SK-N-SH (cell line): ENCODE measurements at regions not wholly inside any gene's neighbourhood (a gene's known extent, or its start where the extent isn't known, plus 50 kb on each side); places are given as distances from the start of the nearest gene placed in this dataset.

ENCODE experiments used
- CTCF ChIA-PET: fragments of 300-600, 350-600 bp; formaldehyde crosslinking; extraction: SDS; loops from one replicate; lab custom pipeline; 2021; lab: Yijun Ruan, JAX
- POLR2A ChIA-PET: fragments of 350-600 bp; sonication (Branson Sonifier 250); formaldehyde crosslinking; extraction: SDS; loops from one replicate; lab custom pipeline; 2020; ENCODE audit warnings: antibody characterized with exemption, inconsistent platforms; lab: Yijun Ruan, JAX
- DNase-seq: peaks from one replicate; pipeline ENCODE4 v3.0.0; 2012
- H2AFZ ChIP-seq: fragments of 200-600 bp; sonication (generic); 2 replicates; pipeline ENCODE4 v1.8.1; 2016; ENCODE audit warnings: antibody characterized with exemption, mild to moderate bottlenecking, low read depth
- H3F3A ChIP-seq: fragments of 200-600 bp; sonication (generic); replicated peaks from 2 replicates; pipeline ENCODE3; 2016; ENCODE audit warnings: antibody characterized with exemption, mild to moderate bottlenecking; ENCODE audit not compliant: insufficient read depth
- H3K27ac ChIP-seq, 2 experiments: fragments of 200-500 bp in 1 of 2; fragments of 200-600 bp in 1 of 2; sonication (Bioruptor generic) in 1 of 2; sonication (generic), shearing (Covaris generic) in 1 of 2; 2 replicates each; pipeline versions ENCODE4 v1.5.1 to v1.6.1; 2014 to 2016; ENCODE audit warnings: low read depth in 2 of 2, inconsistent platforms in 1 of 2, low read length in 1 of 2, mild to moderate bottlenecking in 1 of 2, mixed read lengths in 1 of 2
- H3K27me3 ChIP-seq: fragments of 200-600 bp; sonication (generic), shearing (Covaris generic); 2 replicates; pipeline ENCODE4 v1.6.1; 2016; ENCODE audit warnings: mixed run types; ENCODE audit not compliant: insufficient read depth
- H3K36me3 ChIP-seq, 2 experiments: fragments of 200-500 bp in 1 of 2; fragments of 200-600 bp in 1 of 2; sonication (Bioruptor generic) in 1 of 2; sonication (generic) in 1 of 2; replicated peaks in 1 of 2; 2 replicates each; pipeline versions ENCODE3 to v1.5.1; 2014 to 2016; ENCODE audit warnings: low read length in 1 of 2, mild to moderate bottlenecking in 1 of 2; ENCODE audit not compliant: insufficient read depth in 2 of 2, control insufficient read depth in 1 of 2
- H3K4me1 ChIP-seq, 2 experiments: fragments of 200-500 bp in 1 of 2; fragments of 200-600 bp in 1 of 2; sonication (Bioruptor generic) in 1 of 2; sonication (generic), shearing (Covaris generic) in 1 of 2; 2 replicates each; pipeline versions ENCODE4 v1.5.1 to v1.6.1; 2014 to 2016; ENCODE audit warnings: low read depth in 1 of 2, low read length in 1 of 2, mixed run types in 1 of 2; ENCODE audit not compliant: insufficient read depth in 2 of 2, control insufficient read depth in 1 of 2
- H3K4me2 ChIP-seq: fragments of 200-600 bp; sonication (generic), shearing (Covaris generic); 2 replicates; pipeline ENCODE4 v1.6.1; 2017; ENCODE audit warnings: mixed run types
- H3K4me3 ChIP-seq, 2 experiments: fragments of 200-500 bp in 1 of 2; fragments of 200-600 bp in 1 of 2; sonication (Bioruptor generic) in 1 of 2; sonication (generic), shearing (Covaris generic) in 1 of 2; 2 replicates each; pipeline versions ENCODE4 v1.5.1 to v1.8.1; 2014 to 2016; ENCODE audit warnings: low read depth in 2 of 2, inconsistent platforms in 1 of 2, low read length in 1 of 2, mild to moderate bottlenecking in 1 of 2, mixed read lengths in 1 of 2, moderate library complexity in 1 of 2
- H3K79me2 ChIP-seq: fragments of 200-600 bp; sonication (generic); 2 replicates; pipeline ENCODE4 v1.8.1; 2017; ENCODE audit warnings: mild to moderate bottlenecking; ENCODE audit not compliant: insufficient read depth
- H3K9ac ChIP-seq: fragments of 200-600 bp; sonication (generic); 2 replicates; pipeline ENCODE4 v1.6.1; 2017; ENCODE audit warnings: mixed run types
- H3K9me2 ChIP-seq: fragments of 200-600 bp; sonication (generic); 2 replicates; pipeline ENCODE4 v1.6.1; 2017; ENCODE audit warnings: mixed run types
- H3K9me3 ChIP-seq: fragments of 200-600 bp; sonication (generic); 2 replicates; pipeline ENCODE4 v1.6.1; 2017; ENCODE audit warnings: mixed run types, mild to moderate bottlenecking, moderate library complexity
- H4K20me1 ChIP-seq: fragments of 200-600 bp; sonication (generic); 2 replicates; pipeline ENCODE4 v1.6.1; 2017; ENCODE audit warnings: mild to moderate bottlenecking, mixed run types; ENCODE audit not compliant: insufficient read depth
- CHD2 ChIP-seq: fragments of 150-350 bp; IDR thresholded peaks from 2 replicates; pipeline ENCODE4 v1.6.1; 2018; ENCODE audit warnings: low read length; ENCODE audit not compliant: partially characterized antibody
- CTCF ChIP-seq: fragments of 200-600 bp; sonication (generic); IDR thresholded peaks from 2 replicates; pipeline ENCODE4 v1.6.1; 2017; ENCODE audit warnings: antibody characterized with exemption, mild to moderate bottlenecking, moderate library complexity
- ELF1 ChIP-seq: IDR thresholded peaks from 2 replicates; pipeline ENCODE4 v1.4.0; 2012
- FOXM1 ChIP-seq: IDR thresholded peaks from 2 replicates; pipeline ENCODE4 v1.4.0; 2012; ENCODE audit warnings: low read depth, mild to moderate bottlenecking
- MEF2A ChIP-seq: IDR thresholded peaks from 2 replicates; pipeline ENCODE4 v1.4.0; 2012; ENCODE audit warnings: low read depth, borderline replicate concordance
- MXI1 ChIP-seq: IDR thresholded peaks from 2 replicates; pipeline ENCODE4 v1.6.1; 2012; ENCODE audit warnings: mild to moderate bottlenecking, low read depth, low read length, improper control_type of control experiment
- POLR2AphosphoS5 ChIP-seq: IDR thresholded peaks from 2 replicates; pipeline ENCODE4 v1.6.1; 2012; ENCODE audit warnings: low read depth, low read length
- RCOR1 ChIP-seq: fragments of 150-350 bp; IDR thresholded peaks from 2 replicates; pipeline ENCODE4 v1.6.1; 2017; ENCODE audit warnings: antibody characterized with exemption, low read length
- REST ChIP-seq: IDR thresholded peaks from 2 replicates; pipeline ENCODE4 v1.6.1; 2012; ENCODE audit warnings: mild to moderate bottlenecking, low read depth, low read length, moderate library complexity
- RXRA ChIP-seq: IDR thresholded peaks from 2 replicates; pipeline ENCODE4 v1.4.0; 2012; ENCODE audit warnings: low read depth, mild to moderate bottlenecking, borderline replicate concordance
- TAF1 ChIP-seq: IDR thresholded peaks from 2 replicates; pipeline ENCODE4 v1.6.1; 2012; ENCODE audit warnings: low read depth, mild to moderate bottlenecking, low read length, moderate library complexity, borderline replicate concordance
- YY1 ChIP-seq: IDR thresholded peaks from 2 replicates; pipeline ENCODE4 v1.4.0; 2012; ENCODE audit warnings: low read depth, mild to moderate bottlenecking
- WGBS: methylation state at CpG from one replicate; pipeline ENCODE4 v1.1.6; 2017; ENCODE audit warnings: low lambda C conversion rate; 5-methylcytosine and 5-hydroxymethylcytosine counted together
- TF ChIP-seq, protein P1 (sequence below): fragments of 150-350 bp; IDR thresholded peaks from 2 replicates; pipeline ENCODE4 v1.6.1; 2017; ENCODE audit warnings: antibody characterized with exemption, low read length, low read depth, borderline replicate concordance
- TF ChIP-seq, protein P2 (sequence below): IDR thresholded peaks from 2 replicates; pipeline ENCODE4 v1.4.0; 2012; ENCODE audit warnings: low read depth, borderline replicate concordance

- TF ChIP-seq FOXM1 (no peak), RXRA (no peak), CTCF (no peak), YY1 (no peak), RCOR1 (no peak)
- TF ChIP-seq, all 33 proteins: peak for 0
Observed at GRCh38 chrX:33784548-33784947, 347.6 kb downstream of the FAM47A start (continued).

- no peak overlapping the region for H3K27ac ChIP-seq
- CTCF ChIA-PET, result no interaction called here
- H3K9me2 ChIP-seq, result no peaks in the 10 kb centered on the region
- POLR2A ChIA-PET, result no interaction called here
- no peaks in the 10 kb centered on the region for H3K27me3 ChIP-seq
- no peaks in the 10 kb centered on the region; the same call in 1 of the 2 replicates for H3K9me3 ChIP-seq
- H3K4me1 ChIP-seq, result no peaks in the 10 kb centered on the region
- H3K4me3 ChIP-seq, result no peak overlapping the region
- TF ChIP-seq RXRA (no peak), MXI1 (no peak), TAF1 (no peak), POLR2AphosphoS5 (no peak), FOXM1 (no peak), REST (no peak), RCOR1 (no peak), MEF2A (no peak), ELF1 (no peak), CHD2 (no peak)
- TF ChIP-seq, protein P1, sequence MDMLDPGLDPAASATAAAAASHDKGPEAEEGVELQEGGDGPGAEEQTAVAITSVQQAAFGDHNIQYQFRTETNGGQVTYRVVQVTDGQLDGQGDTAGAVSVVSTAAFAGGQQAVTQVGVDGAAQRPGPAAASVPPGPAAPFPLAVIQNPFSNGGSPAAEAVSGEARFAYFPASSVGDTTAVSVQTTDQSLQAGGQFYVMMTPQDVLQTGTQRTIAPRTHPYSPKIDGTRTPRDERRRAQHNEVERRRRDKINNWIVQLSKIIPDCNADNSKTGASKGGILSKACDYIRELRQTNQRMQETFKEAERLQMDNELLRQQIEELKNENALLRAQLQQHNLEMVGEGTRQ, result no peak
- TF ChIP-seq, protein P2, sequence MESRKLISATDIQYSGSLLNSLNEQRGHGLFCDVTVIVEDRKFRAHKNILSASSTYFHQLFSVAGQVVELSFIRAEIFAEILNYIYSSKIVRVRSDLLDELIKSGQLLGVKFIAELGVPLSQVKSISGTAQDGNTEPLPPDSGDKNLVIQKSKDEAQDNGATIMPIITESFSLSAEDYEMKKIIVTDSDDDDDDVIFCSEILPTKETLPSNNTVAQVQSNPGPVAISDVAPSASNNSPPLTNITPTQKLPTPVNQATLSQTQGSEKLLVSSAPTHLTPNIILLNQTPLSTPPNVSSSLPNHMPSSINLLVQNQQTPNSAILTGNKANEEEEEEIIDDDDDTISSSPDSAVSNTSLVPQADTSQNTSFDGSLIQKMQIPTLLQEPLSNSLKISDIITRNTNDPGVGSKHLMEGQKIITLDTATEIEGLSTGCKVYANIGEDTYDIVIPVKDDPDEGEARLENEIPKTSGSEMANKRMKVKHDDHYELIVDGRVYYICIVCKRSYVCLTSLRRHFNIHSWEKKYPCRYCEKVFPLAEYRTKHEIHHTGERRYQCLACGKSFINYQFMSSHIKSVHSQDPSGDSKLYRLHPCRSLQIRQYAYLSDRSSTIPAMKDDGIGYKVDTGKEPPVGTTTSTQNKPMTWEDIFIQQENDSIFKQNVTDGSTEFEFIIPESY, result no peak
- H3K36me3 ChIP-seq, result no peaks in the 10 kb centered on the region
- DNase-seq, result no peak
- H3K79me2 ChIP-seq, result no peaks in the 10 kb centered on the region
- H4K20me1 ChIP-seq, result no peaks in the 10 kb centered on the region
- H3F3A ChIP-seq, result no peaks in the 10 kb centered on the region
- WGBS, result 58% methylated on average over 11 of the region's 11 CpGs
- H3K9ac ChIP-seq, result no peak overlapping the region
- no peak overlapping the region for H2AFZ ChIP-seq
- H3K4me2 ChIP-seq, result no peak overlapping the region
Observed at GRCh38 chrX:33741807-33742206, 390.3 kb downstream of the FAM47A start.
